ENCODE measurements at regions not wholly inside any gene's neighbourhood (a gene's known extent, or its start where the extent isn't known, plus 50 kb on each side); places are given as distances from the start of the nearest gene placed in this dataset.
"Not testable (repeated sequence)": the region's sequence is repeated elsewhere in the genome, so short reads cannot be mapped to it uniquely, and the experiment has no call there.

DNA sequence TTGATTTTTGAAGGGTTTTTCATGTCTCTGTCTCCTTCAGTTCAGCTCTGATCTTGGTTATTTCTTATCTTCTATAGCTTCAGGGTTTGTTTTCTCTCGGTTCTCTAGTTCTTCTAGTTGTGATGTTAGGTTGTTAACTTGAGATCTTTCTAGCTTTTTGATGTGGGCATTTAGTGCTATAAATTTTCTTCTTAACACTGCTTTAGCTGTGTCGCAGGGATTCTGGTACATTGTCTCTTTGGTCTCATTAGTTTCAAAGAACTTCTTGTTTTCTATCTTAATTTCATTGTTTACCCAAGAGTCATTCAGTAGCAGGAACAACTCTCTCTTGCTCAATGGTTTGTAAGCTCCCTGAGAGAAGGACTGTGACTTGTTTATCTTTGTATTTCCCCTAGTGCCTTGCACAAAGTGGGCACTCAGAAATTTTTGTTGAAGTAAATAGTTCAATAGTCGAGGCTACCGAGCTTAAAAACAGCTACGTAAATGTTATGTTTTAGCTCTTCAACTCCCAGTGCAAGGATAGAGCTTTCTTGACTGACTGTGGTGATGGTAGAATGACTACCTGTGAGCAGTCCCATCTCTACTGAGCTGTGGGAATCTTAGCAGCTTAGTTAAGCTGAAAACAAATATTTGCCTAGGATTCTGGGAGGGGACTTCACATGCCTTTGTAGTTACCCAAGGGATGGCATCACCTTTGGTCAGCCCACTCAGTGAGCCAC lies 225.8 kb upstream of the ELL2 start:
- no peak overlapping the region for H3K27ac ChIP-seq (ENCODE audit: low read depth in 2 of 2, low read length in 1 of 2)
- POLR2A ChIA-PET: no interaction called here
- TF ChIP-seq TAF1 (IDR thresholded peaks at IDR 0.05; ENCODE audit: borderline replicate concordance, low read depth, low read length) (no peak), MXI1 (IDR thresholded peaks at IDR 0.05; ENCODE audit: low read depth, low read length) (no peak), RFX5 (IDR thresholded peaks at IDR 0.05; ENCODE audit: low read length) (no peak), NRF1 (IDR thresholded peaks at IDR 0.05; ENCODE audit: low read depth, low read length) (no peak), GATA2 (CRISPR knock-in tag; IDR thresholded peaks at IDR 0.05) (no peak), TEAD4 (IDR thresholded peaks at IDR 0.05; ENCODE audit: borderline replicate concordance, insufficient read depth) (no peak), NFIC (IDR thresholded peaks at IDR 0.05; ENCODE audit: borderline replicate concordance) (no peak), ELF1 (IDR thresholded peaks at IDR 0.05) (no peak), CHD2 (IDR thresholded peaks at IDR 0.05; ENCODE audit: low read length, partially characterized antibody) (no peak), SIN3A (IDR thresholded peaks at IDR 0.05; ENCODE audit: borderline replicate concordance, low read depth, low read length) (no peak), FOXJ3 (CRISPR knock-in tag; IDR thresholded peaks at IDR 0.05) (no peak), POLR2AphosphoS5 (IDR thresholded peaks at IDR 0.05; ENCODE audit: low read depth, low read length) (no peak)
- TF ChIP-seq, protein P1, sequence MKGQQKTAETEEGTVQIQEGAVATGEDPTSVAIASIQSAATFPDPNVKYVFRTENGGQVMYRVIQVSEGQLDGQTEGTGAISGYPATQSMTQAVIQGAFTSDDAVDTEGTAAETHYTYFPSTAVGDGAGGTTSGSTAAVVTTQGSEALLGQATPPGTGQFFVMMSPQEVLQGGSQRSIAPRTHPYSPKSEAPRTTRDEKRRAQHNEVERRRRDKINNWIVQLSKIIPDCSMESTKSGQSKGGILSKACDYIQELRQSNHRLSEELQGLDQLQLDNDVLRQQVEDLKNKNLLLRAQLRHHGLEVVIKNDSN (IDR thresholded peaks at IDR 0.05; ENCODE audit: borderline replicate concordance, low read depth): no peak
- TF ChIP-seq, protein P2, sequence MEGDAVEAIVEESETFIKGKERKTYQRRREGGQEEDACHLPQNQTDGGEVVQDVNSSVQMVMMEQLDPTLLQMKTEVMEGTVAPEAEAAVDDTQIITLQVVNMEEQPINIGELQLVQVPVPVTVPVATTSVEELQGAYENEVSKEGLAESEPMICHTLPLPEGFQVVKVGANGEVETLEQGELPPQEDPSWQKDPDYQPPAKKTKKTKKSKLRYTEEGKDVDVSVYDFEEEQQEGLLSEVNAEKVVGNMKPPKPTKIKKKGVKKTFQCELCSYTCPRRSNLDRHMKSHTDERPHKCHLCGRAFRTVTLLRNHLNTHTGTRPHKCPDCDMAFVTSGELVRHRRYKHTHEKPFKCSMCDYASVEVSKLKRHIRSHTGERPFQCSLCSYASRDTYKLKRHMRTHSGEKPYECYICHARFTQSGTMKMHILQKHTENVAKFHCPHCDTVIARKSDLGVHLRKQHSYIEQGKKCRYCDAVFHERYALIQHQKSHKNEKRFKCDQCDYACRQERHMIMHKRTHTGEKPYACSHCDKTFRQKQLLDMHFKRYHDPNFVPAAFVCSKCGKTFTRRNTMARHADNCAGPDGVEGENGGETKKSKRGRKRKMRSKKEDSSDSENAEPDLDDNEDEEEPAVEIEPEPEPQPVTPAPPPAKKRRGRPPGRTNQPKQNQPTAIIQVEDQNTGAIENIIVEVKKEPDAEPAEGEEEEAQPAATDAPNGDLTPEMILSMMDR (IDR thresholded peaks at IDR 0.05): no peak
- TF ChIP-seq, protein P3, sequence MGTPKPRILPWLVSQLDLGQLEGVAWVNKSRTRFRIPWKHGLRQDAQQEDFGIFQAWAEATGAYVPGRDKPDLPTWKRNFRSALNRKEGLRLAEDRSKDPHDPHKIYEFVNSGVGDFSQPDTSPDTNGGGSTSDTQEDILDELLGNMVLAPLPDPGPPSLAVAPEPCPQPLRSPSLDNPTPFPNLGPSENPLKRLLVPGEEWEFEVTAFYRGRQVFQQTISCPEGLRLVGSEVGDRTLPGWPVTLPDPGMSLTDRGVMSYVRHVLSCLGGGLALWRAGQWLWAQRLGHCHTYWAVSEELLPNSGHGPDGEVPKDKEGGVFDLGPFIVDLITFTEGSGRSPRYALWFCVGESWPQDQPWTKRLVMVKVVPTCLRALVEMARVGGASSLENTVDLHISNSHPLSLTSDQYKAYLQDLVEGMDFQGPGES (IDR thresholded peaks at IDR 0.05; ENCODE audit: low read depth, low read length): no peak
- no peaks in the 10 kb centered on the region for H3F3A ChIP-seq (replicated peaks; ENCODE audit: insufficient read depth)
- no peak overlapping the region for H2AFZ ChIP-seq (ENCODE audit: low read depth)
- no peak for DNase-seq
- CTCF ChIA-PET: no interaction called here
- H3K36me3 ChIP-seq (replicated peaks in 1 of 2; ENCODE audit: control insufficient read depth in 1 of 2, insufficient read depth in 2 of 2, low read length in 1 of 2): no peaks in the 10 kb centered on the region
- 91% methylated on average over 5 of the region's 5 CpGs for WGBS (ENCODE audit: low lambda C conversion rate)
- no peaks in the 10 kb centered on the region for H3K27me3 ChIP-seq (ENCODE audit: insufficient read depth)
- no peaks in the 10 kb centered on the region for H3K4me1 ChIP-seq (ENCODE audit: control insufficient read depth in 1 of 2, insufficient read depth in 2 of 2, low read depth in 1 of 2, low read length in 1 of 2)
- no peaks in the 10 kb centered on the region for H4K20me1 ChIP-seq (ENCODE audit: insufficient read depth)
- H3K79me2 ChIP-seq (ENCODE audit: insufficient read depth): no peaks in the 10 kb centered on the region
- H3K9me2 ChIP-seq: no peaks in the 10 kb centered on the region
- H3K9ac ChIP-seq: no peak overlapping the region
- no peak overlapping the region for H3K4me2 ChIP-seq
- no peak overlapping the region for H3K4me3 ChIP-seq (ENCODE audit: low read depth in 2 of 2, low read length in 1 of 2)
- H3K9me3 ChIP-seq: no peaks in the 10 kb centered on the region

DNA sequence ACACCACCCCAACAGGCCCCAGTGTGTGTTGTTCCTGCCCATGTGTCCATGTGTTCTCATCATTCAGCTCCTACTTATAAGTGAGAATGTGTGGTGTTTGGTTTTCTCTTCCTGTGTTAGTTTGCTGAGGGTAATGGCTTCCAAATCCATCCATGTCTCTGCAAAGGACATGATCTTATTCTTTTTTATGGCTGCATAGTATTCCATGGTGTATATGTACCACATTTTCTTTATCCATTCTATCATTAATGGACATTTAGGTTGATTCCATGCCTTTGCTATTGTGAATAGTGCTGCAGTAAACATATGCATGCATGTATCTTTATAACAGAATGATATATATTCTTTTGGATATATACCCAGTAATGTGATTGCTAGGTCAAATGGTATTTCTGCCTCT lies 222.9 kb upstream of the ELL2 start:
- H3K79me2 ChIP-seq (ENCODE audit: insufficient read depth); H3F3A ChIP-seq (replicated peaks; ENCODE audit: insufficient read depth); H2AFZ ChIP-seq (ENCODE audit: low read depth); H3K27me3 ChIP-seq (ENCODE audit: insufficient read depth); H3K36me3 ChIP-seq (replicated peaks in 1 of 2; ENCODE audit: control insufficient read depth in 1 of 2, insufficient read depth in 2 of 2, low read length in 1 of 2); H3K27ac ChIP-seq (ENCODE audit: low read depth in 2 of 2, low read length in 1 of 2); H3K9me2 ChIP-seq; H3K4me2 ChIP-seq; H4K20me1 ChIP-seq (ENCODE audit: insufficient read depth); H3K4me3 ChIP-seq (ENCODE audit: low read depth in 2 of 2, low read length in 1 of 2); H3K9ac ChIP-seq; POLR2A ChIA-PET; H3K9me3 ChIP-seq; CTCF ChIA-PET; DNase-seq; H3K4me1 ChIP-seq (ENCODE audit: control insufficient read depth in 1 of 2, insufficient read depth in 2 of 2, low read depth in 1 of 2, low read length in 1 of 2): not testable (repeated sequence)

Measured in SK-N-SH (cell line).